ENCODE measurements at regions not wholly inside any gene's neighbourhood (a gene's known extent, or its start where the extent isn't known, plus 50 kb on each side); places are given as distances from the start of the nearest gene placed in this dataset.

GRCh38 chr2:104595576-104595975 is 258.3 kb upstream of the POU3F3 start:
- TF ChIP-seq CTCF (IDR thresholded peaks at IDR 0.05) (no peak), POLR2A (IDR thresholded peaks at IDR 0.05) (no peak)

Data from lower leg skin (tissue), 3 donors.